ENCODE measurements at regions not wholly inside any gene's neighbourhood (a gene's known extent, or its start where the extent isn't known, plus 50 kb on each side); places are given as distances from the start of the nearest gene placed in this dataset.

DNA sequence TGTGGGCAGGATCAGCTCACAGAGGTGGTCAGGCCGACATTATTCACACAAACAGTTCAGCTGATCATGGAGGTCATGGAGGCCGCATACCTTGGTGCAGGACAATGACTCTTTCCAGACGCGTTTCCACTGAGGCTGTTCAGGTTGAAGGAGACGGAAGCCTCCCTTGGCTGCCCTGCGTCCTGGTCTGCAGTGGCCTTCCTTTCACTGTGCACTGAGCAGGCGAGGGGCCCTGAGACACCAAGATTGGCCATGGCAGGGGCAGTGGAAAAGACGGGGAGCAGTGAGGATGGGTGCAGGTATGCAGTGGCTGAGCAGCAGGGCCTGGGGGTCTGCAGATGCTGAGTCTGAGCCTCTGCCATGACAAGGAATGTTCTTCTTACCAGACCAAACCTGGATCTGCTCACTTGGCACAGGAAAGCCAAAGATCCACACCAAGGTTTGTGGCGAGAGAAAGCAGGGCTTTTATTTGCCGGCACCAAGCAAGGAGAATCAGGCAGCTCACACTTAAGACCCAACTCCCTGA lies 263.3 kb downstream of the GLRX3 start:
- H3K9me3 ChIP-seq, result peaks cover 5 to 11% of the 10 kb centered on the region in 2 donors
- DNase-seq (ENCODE audit: low spot score in 2 of 2), result peak in 1 of 2 donors; percentile 21
- no peaks in the 10 kb centered on the region for H3K4me1 ChIP-seq
- H3K27ac ChIP-seq, result no peak overlapping the region
- no peaks in the 10 kb centered on the region for H3K36me3 ChIP-seq
- intact Hi-C loops (cut with DNase I), result no loop called here
- H3K4me3 ChIP-seq, result no peak overlapping the region
- TF ChIP-seq, protein P1, sequence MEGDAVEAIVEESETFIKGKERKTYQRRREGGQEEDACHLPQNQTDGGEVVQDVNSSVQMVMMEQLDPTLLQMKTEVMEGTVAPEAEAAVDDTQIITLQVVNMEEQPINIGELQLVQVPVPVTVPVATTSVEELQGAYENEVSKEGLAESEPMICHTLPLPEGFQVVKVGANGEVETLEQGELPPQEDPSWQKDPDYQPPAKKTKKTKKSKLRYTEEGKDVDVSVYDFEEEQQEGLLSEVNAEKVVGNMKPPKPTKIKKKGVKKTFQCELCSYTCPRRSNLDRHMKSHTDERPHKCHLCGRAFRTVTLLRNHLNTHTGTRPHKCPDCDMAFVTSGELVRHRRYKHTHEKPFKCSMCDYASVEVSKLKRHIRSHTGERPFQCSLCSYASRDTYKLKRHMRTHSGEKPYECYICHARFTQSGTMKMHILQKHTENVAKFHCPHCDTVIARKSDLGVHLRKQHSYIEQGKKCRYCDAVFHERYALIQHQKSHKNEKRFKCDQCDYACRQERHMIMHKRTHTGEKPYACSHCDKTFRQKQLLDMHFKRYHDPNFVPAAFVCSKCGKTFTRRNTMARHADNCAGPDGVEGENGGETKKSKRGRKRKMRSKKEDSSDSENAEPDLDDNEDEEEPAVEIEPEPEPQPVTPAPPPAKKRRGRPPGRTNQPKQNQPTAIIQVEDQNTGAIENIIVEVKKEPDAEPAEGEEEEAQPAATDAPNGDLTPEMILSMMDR (IDR thresholded peaks at IDR 0.05), result no peak
- no peaks in the 10 kb centered on the region for H3K27me3 ChIP-seq

DNA sequence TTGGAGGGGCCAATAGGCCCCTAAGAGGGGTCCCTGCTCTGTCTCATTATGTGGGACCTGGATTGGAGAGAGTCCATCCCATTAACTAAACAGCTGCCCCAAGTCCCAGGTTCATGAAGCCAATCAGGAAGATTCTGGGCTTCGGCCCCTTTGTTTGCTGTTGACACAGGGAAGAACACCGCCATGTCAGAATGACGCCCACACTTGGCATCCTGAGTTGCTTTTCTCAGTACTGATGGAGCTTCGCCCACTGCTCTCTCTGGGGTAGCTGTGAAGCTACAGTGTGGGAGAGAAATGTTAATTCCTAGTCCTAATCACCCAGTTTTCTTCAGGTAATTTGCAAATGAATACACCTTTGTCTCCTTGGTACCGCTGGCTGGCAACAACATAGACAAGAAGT lies 264.7 kb downstream of the GLRX3 start:
- Histone ChIP-seq H3K4me3 (no peak overlapping the region), H3K27me3 (no peaks in the 10 kb centered on the region), H3K4me1 (no peaks in the 10 kb centered on the region), H3K36me3 (no peaks in the 10 kb centered on the region), H3K9me3 (peaks cover 5 to 10% of the 10 kb centered on the region in 2 donors), H3K27ac (no peak overlapping the region)
- intact Hi-C loops (cut with DNase I), result no loop called here
- TF ChIP-seq, protein P1 (IDR thresholded peaks at IDR 0.05), result no peak
- no peak for DNase-seq (ENCODE audit: low spot score in 2 of 2)

DNA sequence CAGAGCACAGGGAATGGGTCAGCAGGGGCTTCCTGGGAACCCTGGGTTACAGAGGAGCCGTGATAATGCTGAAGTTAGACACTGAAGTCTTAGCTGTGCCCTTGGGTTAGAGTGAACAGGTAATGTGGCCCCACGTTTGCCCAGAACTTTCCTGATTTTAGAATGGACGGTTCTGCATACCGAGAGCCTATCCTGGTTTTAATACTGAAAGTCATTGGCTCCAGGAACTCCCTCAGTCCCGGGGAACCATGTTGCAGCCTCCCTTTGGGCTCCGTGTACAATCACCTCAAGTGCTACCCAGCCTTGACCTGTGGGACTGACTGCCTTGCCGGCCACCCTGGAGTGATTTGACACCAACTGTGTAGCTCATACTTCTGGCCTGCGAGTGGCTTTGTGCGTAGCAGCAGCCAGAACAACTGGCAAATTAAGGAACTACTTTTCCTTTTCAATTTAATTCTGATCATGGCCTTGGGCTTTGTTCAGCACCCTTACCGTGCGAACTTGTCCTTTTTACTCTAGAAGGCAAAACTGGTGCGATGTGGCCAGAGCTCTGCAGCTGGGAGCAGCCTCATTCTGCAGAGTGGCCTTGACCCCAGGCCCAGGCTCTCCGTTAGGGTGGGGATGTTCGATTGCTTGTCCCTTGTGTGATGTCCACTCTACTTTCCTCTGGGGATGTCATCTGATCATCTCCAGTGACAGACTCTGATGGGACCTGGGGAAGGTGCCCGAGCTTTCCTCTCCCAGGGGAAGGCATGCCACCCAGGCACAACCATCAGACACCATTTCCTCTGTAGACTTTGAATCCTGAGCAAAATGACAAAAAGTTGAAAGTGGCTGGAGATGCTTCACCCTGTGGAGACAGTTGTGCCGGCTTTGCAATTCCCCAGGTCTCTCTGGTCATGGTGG lies 265.9 kb downstream of the GLRX3 start:
- Histone ChIP-seq H3K9me3 (peaks cover 0 to 3% of the 10 kb centered on the region in 2 donors), H3K4me1 (no peaks in the 10 kb centered on the region), H3K27me3 (no peaks in the 10 kb centered on the region), H3K27ac (no peak overlapping the region), H3K36me3 (no peaks in the 10 kb centered on the region), H3K4me3 (no peak overlapping the region)
- TF ChIP-seq, protein P1 (IDR thresholded peaks at IDR 0.05), result no peak
- peak in 1 of 2 donors; percentile 34 for DNase-seq (ENCODE audit: low spot score in 2 of 2)
- intact Hi-C loops (cut with DNase I), result no loop called here

DNA sequence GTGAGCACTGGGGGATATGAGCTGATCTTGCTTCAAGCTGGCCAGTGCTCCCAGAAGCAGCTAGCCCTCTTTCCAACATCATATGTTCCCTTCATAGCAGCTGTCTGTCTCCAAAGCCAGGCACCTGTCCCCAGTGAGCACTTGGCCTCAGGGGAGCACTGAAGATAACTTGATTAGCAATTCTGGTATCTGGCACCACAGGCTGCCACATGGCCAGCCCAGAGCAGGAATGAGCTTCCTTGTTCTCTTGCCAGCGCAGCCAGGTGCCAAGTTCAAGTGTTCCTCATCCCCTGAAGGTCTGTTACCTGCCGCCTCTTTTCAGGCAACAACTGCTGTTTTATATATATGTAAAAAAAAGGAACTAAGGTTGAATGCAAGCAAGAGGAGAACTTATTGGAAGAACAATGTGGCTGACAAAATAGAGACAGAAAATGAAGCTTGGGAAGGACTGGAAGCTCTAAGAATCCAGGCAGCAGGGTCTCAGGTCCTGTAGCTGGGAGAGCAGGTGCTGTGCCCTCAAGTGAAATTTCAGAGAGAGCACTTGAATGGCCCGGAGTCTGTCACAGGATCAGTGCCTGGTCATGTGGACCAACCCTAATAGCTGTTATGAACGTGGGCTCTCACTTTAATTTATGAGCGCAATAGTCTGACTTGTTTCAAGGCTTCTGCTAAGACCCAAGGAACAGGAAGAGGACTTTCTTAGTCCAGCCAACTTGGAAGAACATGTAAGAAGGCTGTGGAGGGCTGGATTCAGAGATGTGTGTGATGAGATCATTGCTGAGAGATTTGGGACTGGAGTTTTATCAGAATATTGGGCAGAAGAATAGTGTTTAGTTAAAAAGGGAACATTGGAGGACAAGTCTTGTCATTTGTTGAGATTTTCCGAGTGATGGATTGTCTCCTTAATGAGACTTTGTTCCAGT lies 267.2 kb downstream of the GLRX3 start:
- Histone ChIP-seq H3K27me3 (no peaks in the 10 kb centered on the region), H3K4me1 (no peaks in the 10 kb centered on the region), H3K27ac (no peak overlapping the region), H3K36me3 (no peaks in the 10 kb centered on the region), H3K9me3 (no peaks in the 10 kb centered on the region), H3K4me3 (no peak overlapping the region)
- TF ChIP-seq, protein P1 (IDR thresholded peaks at IDR 0.05), result no peak
- peak in 1 of 2 donors; percentile 5 for DNase-seq (ENCODE audit: low spot score in 2 of 2)
- intact Hi-C loops (cut with DNase I), result no loop called here

DNA sequence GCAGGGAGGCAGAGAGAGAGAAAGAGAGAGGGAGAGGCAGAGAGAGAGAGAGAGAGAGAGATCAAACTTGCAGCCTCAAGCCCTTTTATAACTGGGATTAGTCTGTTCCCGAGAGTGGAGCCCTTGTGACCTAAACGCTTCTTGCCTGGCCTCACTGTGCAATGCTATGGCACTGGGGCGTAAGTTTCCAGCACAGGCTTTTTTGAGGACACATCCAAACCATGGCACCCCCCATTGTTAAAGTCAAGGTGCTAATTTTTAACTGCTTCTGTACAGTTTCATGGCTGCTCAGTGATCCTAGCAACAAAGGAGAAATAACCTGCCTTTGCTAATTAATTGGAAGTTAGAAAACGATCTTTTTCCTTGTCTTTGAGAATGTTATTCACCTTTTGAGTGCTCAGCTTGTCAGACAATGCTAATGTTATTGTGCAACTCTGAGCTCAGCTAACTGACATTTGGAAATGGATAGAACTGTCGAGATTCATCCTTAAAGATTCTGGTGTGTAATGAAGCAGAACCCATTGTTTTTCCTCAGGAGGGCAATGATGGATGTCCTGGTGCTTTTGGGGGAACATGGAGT lies 268.4 kb downstream of the GLRX3 start:
- H3K27ac ChIP-seq, result no peak overlapping the region
- no peaks in the 10 kb centered on the region for H3K27me3 ChIP-seq
- no peak for DNase-seq (ENCODE audit: low spot score in 2 of 2)
- no peak overlapping the region for H3K4me3 ChIP-seq
- no peaks in the 10 kb centered on the region for H3K4me1 ChIP-seq
- no peaks in the 10 kb centered on the region for H3K36me3 ChIP-seq
- TF ChIP-seq, protein P1 (IDR thresholded peaks at IDR 0.05), result no peak
- no peaks in the 10 kb centered on the region for H3K9me3 ChIP-seq
- intact Hi-C loops (cut with DNase I), result no loop called here

Measured in ascending aorta (tissue), 2 donors.